ENCODE measurements at regions not wholly inside any gene's neighbourhood (a gene's known extent, or its start where the extent isn't known, plus 50 kb on each side); places are given as distances from the start of the nearest gene placed in this dataset.
"Not testable (repeated sequence)": the region's sequence is repeated elsewhere in the genome, so short reads cannot be mapped to it uniquely, and the experiment has no call there.

- not testable (repeated sequence) for DNase-seq
These were observed 54.0 kb downstream of the CYP26A1 start for GRCh38 chr10:93127642-93128215.

DNA sequence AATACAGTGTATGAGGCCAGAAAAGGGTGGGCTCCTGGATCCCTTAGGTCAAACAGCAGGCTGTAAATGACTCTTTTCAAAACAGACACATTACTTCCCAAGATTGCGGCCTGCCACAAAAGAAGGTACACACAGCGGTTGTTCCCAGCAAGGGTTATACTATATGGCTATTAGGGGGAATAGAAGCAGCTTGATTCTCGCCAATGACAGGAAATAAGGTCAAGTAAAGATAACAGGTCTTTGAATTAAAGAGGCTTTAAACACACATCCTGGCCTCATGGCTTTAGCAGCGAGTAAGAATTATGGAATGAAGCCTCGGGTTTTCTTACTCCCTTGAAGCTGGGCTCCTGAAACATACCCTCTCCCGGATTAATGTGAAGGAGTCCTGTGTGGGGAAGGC, 58.3 kb downstream of the CYP26A1 start:
- DNase-seq, result peak in 1 of 2 experiments; percentile 11

- DNase-seq, result no peak
These were observed 64.6 kb downstream of the CYP26A1 start for GRCh38 chr10:93138113-93138870.

- no peak for DNase-seq
These were observed 65.5 kb downstream of the CYP26A1 start for GRCh38 chr10:93139059-93139655.

DNA sequence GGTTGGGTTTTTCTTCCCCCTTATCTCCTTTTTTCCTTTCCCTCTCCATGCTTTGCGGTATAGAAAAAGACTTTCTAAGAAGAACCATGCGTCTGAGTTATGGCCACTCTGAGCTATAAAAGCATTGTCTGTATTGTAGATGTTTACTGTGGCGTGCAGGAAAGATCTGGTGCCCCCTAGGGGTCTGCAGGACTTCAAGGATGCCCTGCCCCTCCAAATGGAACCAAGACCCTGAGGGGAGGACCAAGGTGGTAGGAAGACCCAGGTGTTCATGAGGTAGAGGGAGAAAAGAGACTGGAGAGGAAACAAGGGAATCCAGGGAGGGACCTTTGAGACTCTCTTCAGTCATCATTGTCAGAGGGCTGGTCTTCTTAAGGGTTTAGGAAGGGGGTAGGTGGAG, 68.8 kb downstream of the CYP26A1 start:
- DNase-seq, result no peak

DNA sequence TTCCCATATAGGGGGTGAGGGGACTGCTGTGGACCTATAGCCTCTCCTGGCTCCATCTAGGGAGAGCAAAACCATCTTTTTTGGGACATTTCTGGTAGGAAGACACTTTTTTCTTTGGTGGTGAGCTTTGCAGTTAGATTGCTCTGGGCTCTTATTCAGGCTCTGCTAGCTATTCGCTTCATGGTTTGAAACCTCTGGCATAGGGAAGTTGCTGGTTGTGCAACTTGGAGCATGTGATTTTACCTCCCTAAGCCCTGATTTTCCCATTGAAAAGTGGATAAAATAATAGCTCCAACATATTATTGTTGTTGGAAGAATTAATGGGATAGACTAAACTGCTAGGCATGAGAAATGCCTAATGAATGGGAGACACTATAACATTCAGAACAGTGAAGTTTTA, 69.6 kb downstream of the CYP26A1 start:
- no peak for DNase-seq

DNA sequence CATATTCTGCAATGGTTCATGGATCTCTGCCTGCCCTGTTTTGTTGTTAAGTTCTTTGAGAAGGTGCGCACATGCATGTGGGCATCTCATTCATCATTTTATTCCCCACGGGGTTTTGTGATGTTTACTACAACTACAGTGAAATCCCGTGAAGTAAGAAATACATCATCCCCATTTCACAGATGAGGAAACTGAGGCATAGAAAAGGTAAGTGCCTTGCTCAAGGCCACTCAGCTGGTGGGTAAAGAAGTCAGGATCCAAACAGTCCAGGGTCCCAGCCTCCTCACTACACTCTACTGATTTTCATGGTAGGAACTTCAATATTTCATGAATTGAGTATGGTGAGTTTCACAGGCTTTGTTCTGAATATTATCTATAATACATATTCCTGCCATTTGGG, 72.6 kb downstream of the CYP26A1 start:
- no peak for DNase-seq

- no peak for DNase-seq
These were observed 73.6 kb downstream of the CYP26A1 start for GRCh38 chr10:93147281-93147680.

GRCh38 chr10:93148476-93148875, 74.8 kb downstream of the CYP26A1 start:
- no peak for DNase-seq

DNA sequence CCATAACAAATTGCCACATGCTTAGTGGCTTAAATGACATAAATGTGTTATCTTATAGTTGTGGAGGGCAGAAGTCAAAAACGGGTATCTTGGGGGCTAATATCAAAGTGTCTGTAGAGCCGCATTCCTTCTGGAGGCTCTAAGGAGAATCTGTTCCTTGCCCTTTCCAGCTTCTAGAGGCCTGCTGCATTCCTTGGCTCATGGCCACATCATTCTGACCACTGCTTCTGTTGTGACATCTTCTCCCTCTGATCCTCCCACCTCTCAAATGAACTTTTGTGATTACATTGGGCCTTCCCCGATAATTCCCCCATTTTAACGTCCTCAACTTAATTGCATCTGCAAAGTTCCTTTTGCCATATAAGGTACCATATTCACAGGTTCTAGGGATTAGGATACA, 76.1 kb downstream of the CYP26A1 start:
- no peak for DNase-seq

DNA sequence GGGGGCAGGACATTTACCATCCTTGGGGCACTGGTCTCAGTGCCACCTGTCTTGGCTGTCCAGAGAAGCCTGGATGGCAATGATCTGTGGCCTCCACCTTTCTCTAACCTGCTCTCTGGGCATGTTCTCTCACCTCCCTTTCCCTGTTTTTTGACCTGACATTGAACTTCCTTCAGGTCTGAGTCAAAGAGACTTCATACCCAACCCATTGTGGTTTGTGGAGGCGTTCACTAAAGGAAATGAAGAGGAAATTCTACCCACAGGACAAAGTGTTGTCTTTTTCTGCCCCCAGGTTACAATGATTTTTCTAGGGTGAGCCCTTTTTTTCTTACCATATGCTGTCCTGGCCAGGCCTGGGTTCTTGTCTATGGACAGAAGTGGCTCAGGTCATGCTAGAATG, 76.6 kb downstream of the CYP26A1 start:
- no peak for DNase-seq

DNA sequence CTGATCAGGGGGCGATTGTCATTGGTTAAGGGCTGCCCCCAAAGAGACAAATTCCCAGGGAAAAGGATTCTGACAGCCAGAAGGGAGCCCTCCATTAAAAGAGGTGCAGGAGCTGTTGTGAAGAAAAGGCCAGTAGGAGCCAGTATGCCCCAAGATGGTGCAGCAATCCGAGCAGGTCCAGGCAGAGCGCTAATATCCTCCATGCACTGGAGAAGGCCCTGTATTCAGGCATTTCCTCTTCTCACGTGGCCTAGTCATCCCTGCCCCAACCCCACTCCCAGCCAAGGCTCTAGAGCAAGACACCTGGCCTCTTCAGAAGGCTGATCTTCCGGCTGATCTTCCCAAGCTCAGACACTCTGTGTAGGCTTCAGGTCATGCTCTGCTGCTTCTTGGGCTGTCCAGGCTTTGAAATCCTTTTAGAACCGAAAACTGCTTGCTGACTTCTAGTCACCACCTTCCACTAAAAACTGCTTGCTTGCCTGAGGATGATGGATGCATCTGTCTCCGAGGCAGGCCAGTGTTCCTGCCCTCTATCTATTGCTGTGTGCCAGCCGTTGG, 77.4 kb downstream of the CYP26A1 start:
- DNase-seq, result no peak

DNA sequence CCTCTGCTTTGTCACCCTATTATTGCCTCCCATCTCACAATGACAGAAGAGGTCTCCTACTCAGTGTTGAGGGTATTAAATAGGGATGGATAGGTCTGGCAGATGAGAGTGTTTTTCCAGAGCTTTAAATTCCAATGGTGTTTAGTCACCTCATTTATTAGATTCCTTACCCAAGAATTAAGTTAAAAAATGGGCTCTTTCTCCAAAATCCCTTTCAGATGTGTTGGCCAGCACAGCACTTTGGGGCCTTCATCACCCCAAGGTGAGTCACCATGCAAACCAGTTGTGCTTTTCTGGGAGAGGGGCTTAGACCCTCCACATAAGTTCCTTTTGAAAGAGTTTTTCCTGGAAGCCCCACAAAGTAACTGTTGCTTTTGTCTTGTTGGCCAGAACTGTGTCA, 78.4 kb downstream of the CYP26A1 start:
- no peak for DNase-seq

GRCh38 chr10:93154531-93154930, 80.8 kb downstream of the CYP26A1 start:
- no peak for DNase-seq

GRCh38 chr10:93160140-93160539, 86.4 kb downstream of the CYP26A1 start:
- DNase-seq, result no peak

DNA sequence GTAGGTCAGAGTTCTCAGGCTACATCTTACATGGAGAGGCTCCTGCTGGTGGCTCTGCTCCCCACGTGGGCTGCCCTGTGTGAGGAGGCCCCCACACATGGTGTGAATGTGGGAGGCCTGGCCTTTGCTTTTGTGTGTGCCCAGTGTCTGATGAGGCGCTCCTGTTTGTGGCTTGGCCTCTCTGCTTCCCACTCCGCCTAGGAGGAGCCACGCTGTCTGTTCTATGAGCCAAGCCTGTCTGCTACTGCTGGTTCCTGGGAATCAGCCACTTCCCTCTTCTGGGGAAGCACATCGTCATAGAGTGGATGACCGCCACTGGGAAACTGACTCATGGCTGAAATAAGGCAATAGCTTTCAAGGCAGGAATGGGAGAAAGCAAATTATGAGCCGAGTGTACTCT, 87.1 kb downstream of the CYP26A1 start:
- DNase-seq, result no peak

- no peak for DNase-seq
These were observed 91.7 kb downstream of the CYP26A1 start for GRCh38 chr10:93165367-93165766.

- DNase-seq, result no peak
These were observed 92.4 kb downstream of the CYP26A1 start for GRCh38 chr10:93166134-93166533.

DNA sequence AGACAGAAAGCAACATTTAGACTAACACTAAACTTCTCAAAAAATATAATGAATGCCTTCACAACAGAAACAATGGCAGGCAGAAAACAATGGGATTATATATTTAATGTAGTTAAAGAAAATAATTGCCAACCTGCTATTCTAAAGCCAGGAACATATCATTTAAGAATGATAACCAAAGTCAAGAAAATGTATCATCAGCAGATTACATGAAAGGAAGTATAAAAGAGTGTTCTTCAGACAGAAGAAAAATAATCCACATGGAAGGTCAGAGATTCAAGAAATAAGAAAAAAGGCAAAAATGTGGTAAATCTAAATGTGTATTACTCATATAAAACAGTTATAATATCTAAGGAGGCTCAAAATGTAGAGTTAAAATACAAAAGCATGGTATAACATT, 98.1 kb downstream of the CYP26A1 start:
- no peak for DNase-seq

GRCh38 chr10:93173967-93174845, 100.5 kb downstream of the CYP26A1 start:
- no peak for DNase-seq

- no peak for DNase-seq
These were observed 101.8 kb downstream of the CYP26A1 start for GRCh38 chr10:93175490-93175889.

DNA sequence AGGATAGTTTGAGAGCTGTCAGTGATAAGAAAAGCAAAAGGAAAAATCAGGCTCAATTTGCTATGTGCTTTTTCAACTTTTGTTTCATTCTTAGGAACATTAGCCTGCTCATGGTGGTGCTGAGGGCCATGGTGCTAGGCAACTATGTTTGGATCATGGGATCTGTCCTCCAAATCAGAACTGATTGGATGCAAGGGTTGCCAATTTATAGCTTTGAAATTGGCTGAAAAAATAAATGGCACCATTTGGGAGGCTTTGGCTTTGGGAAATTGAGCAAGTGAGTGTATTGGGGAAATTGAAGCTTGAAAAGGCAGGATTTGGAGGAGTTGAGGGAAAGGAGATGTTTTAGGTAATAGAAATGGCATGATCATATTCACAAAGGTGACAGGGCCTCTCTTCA, 103.8 kb downstream of the CYP26A1 start:
- no peak for DNase-seq

- DNase-seq, result no peak
These were observed 104.5 kb downstream of the CYP26A1 start for GRCh38 chr10:93178226-93178625.
